ENCODE measurements at regions not wholly inside any gene's neighbourhood (a gene's known extent, or its start where the extent isn't known, plus 50 kb on each side); places are given as distances from the start of the nearest gene placed in this dataset.
A peak's percentile ranks its signal among the peaks of the same experiment; 100 is the strongest.
"Not testable (repeated sequence)": the region's sequence is repeated elsewhere in the genome, so short reads cannot be mapped to it uniquely, and the experiment has no call there.

- no peak for DNase-seq (ENCODE audit: low spot score)
- in situ Hi-C loops (cut with HindIII; ENCODE audit: extremely low pct_ligation_motif_present, low pct_unique_long_range_greater_than_20kb) (no loop called here), intact Hi-C loops (cut with micrococcal nuclease; ENCODE audit: unreplicated experiment) (no loop called here)
- no peaks in the 10 kb centered on the region for H3K36me3 ChIP-seq (replicated peaks in 1 of 2; ENCODE audit: control insufficient read depth in 1 of 2, insufficient read depth in 2 of 2, low read length in 2 of 2)
- ChIA-PET CTCF (ENCODE audit: low intra/inter-chr PET ratio, low total read pairs) (no interaction called here), POLR2A (no interaction called here)
- H4K20me1 ChIP-seq (ENCODE audit: insufficient read depth, low read length) = no peaks in the 10 kb centered on the region
- H3K4me1 ChIP-seq (ENCODE audit: insufficient read depth, low read length) = 0 out of 2 replicates have a peak, but pooled peaks cover 6% of the 10 kb centered on the region
- no peak for ATAC-seq
- H3K9ac ChIP-seq (ENCODE audit: insufficient read depth, low read depth, low read length) = peak overlapping the region; percentile 5; the same call in 1 of the 2 replicates
- no peaks in the 10 kb centered on the region for H3K9me3 ChIP-seq (ENCODE audit: low read length)
- H3K27me3 ChIP-seq (ENCODE audit: control insufficient read depth in 1 of 2, insufficient read depth in 2 of 2, low read length in 2 of 2) = no peaks in the 10 kb centered on the region
- WGBS (ENCODE audit: low lambda C conversion rate) = 0% methylated on average over 2 of the region's 2 CpGs
- H2AFZ ChIP-seq (ENCODE audit: low read length) = peak overlapping the region; percentile 86
- TF ChIP-seq HES4 (CRISPR knock-in tag; IDR thresholded peaks at IDR 0.05; ENCODE audit: borderline replicate concordance) = no peak
- 0 out of 2 replicates have a peak, but pooled peaks have one; percentile 30 for TF ChIP-seq YEATS4 (CRISPR knock-in tag; IDR thresholded peaks at IDR 0.05; ENCODE audit: borderline replicate concordance)
- H3K4me2 ChIP-seq (ENCODE audit: low read depth, low read length) = peak overlapping the region; percentile 75
- no peak overlapping the region for H3K27ac ChIP-seq (ENCODE audit: extremely low read length, insufficient read depth, low read length)
- no peak for FAIRE-seq
- peak overlapping the region; percentile 42 to 60 (median 42); a peak in 5 of 6 replicates for H3K4me3 ChIP-seq (replicated peaks in 1 of 3; ENCODE audit: insufficient read depth in 1 of 3, low read depth in 2 of 3, low read length in 3 of 3)
- no peaks in the 10 kb centered on the region for H3K79me2 ChIP-seq (ENCODE audit: insufficient read depth, low read length)
- no TSS peak for BruUV-seq (replicated peaks)
Observed at GRCh38 chr6:25138934-25139415, 140.2 kb upstream of the CARMIL1 start.

- H3K36me3 ChIP-seq (replicated peaks in 1 of 2; ENCODE audit: control insufficient read depth in 1 of 2, insufficient read depth in 2 of 2, low read length in 2 of 2); H3K4me1 ChIP-seq (ENCODE audit: insufficient read depth, low read length); H3K9ac ChIP-seq (ENCODE audit: insufficient read depth, low read depth, low read length); H3K79me2 ChIP-seq (ENCODE audit: insufficient read depth, low read length); DNase-seq (ENCODE audit: low spot score); POLR2A ChIA-PET; ATAC-seq; H2AFZ ChIP-seq (ENCODE audit: low read length); FAIRE-seq; intact Hi-C loops (cut with micrococcal nuclease; ENCODE audit: unreplicated experiment); H4K20me1 ChIP-seq (ENCODE audit: insufficient read depth, low read length); H3K27ac ChIP-seq (ENCODE audit: extremely low read length, insufficient read depth, low read length); BruUV-seq (replicated peaks); H3K4me3 ChIP-seq (replicated peaks in 1 of 3; ENCODE audit: insufficient read depth in 1 of 3, low read depth in 2 of 3, low read length in 3 of 3); CTCF ChIA-PET (ENCODE audit: low intra/inter-chr PET ratio, low total read pairs); H3K4me2 ChIP-seq (ENCODE audit: low read depth, low read length); in situ Hi-C loops (cut with HindIII; ENCODE audit: extremely low pct_ligation_motif_present, low pct_unique_long_range_greater_than_20kb); H3K9me3 ChIP-seq (ENCODE audit: low read length); H3K27me3 ChIP-seq (ENCODE audit: control insufficient read depth in 1 of 2, insufficient read depth in 2 of 2, low read length in 2 of 2): not testable (repeated sequence)
- 91% methylated on average over 36 of the region's 36 CpGs for WGBS (ENCODE audit: low lambda C conversion rate)
Observed at GRCh38 chr6:25139608-25140007, 139.6 kb upstream of the CARMIL1 start.
